Gastroesophageal sphincter (tissue), 3 donors: ENCODE measurements at regions not wholly inside any gene's neighbourhood (a gene's known extent, or its start where the extent isn't known, plus 50 kb on each side); places are given as distances from the start of the nearest gene placed in this dataset.

Experiments used
- CTCF ChIP-seq, 4 experiments: fragments of 200-600 bp in 2 of 4; fragments of 450-650 bp in 2 of 4; sonication (generic) in 1 of 4; IDR thresholded peaks; one replicate each; pipeline ENCODE4 v1.5.1; 2017 to 2019; ENCODE audit warnings: antibody characterized with exemption in 4 of 4, mild to moderate bottlenecking in 2 of 4, moderate library complexity in 2 of 4
- EP300 ChIP-seq: sonication (generic); formaldehyde crosslinking; IDR thresholded peaks from one replicate; pipeline ENCODE4 v1.6.1; 2017; ENCODE audit warnings: antibody characterized with exemption, mild to moderate bottlenecking
- POLR2A ChIP-seq, 2 donors: fragments of 450-650 bp; IDR thresholded peaks; one replicate each; pipeline ENCODE4 v1.6.1; 2017; ENCODE audit warnings: antibody characterized with exemption in 2 of 2, mild to moderate bottlenecking in 2 of 2, moderate library complexity in 1 of 2
- POLR2AphosphoS5 ChIP-seq: sonication (generic); formaldehyde crosslinking; IDR thresholded peaks from one replicate; pipeline ENCODE4 v1.6.1; 2017; ENCODE audit warnings: antibody characterized with exemption

- no peak for TF ChIP-seq POLR2AphosphoS5
- TF ChIP-seq CTCF (IDR thresholded peaks at IDR 0.05), result no peak
- TF ChIP-seq POLR2A (IDR thresholded peaks at IDR 0.05), result no peak
- TF ChIP-seq EP300, result no peak
These were observed 459.8 kb upstream of the FSIP2 start for GRCh38 chr2:185278761-185279160.
